Smooth muscle cell (in vitro differentiated cells): ENCODE measurements at regions not wholly inside any gene's neighbourhood (a gene's known extent, or its start where the extent isn't known, plus 50 kb on each side); places are given as distances from the start of the nearest gene placed in this dataset.

Experiments
- DNase-seq: peaks from one replicate; lab custom pipeline; 2025; ENCODE audit not compliant: unreplicated experiment; lab: John Stamatoyannopoulos, UW
- H2AFZ ChIP-seq: fragments of 200-600 bp; sonication (generic); 2 replicates; pipeline ENCODE4 v1.6.0; 2016; ENCODE audit warnings: antibody characterized with exemption, low read depth, mild to moderate bottlenecking
- H3F3A ChIP-seq: fragments of 200-600 bp; sonication (generic); 2 replicates; pipeline ENCODE4 v1.6.0; 2017; ENCODE audit warnings: antibody characterized with exemption, low read depth
- H3K27ac ChIP-seq: fragments of 200-600 bp; sonication (generic); 2 replicates; pipeline ENCODE4 v1.5.1; 2016; ENCODE audit warnings: low read depth, mild to moderate bottlenecking
- H3K27me3 ChIP-seq: fragments of 200-600 bp; sonication (generic); 2 replicates; pipeline ENCODE4 v1.6.1; 2016; ENCODE audit warnings: low read depth, mild to moderate bottlenecking
- H3K36me3 ChIP-seq: fragments of 200-600 bp; sonication (generic); 2 replicates; pipeline ENCODE4 v1.5.1; 2016; ENCODE audit warnings: low read depth
- H3K4me1 ChIP-seq: fragments of 200-600 bp; sonication (generic); 2 replicates; pipeline ENCODE4 v1.5.1; 2016; ENCODE audit warnings: low read depth
- H3K4me2 ChIP-seq: fragments of 200-600 bp; sonication (generic); 2 replicates; pipeline ENCODE4 v1.6.0; 2016; ENCODE audit warnings: mild to moderate bottlenecking
- H3K4me3 ChIP-seq: fragments of 200-600 bp; sonication (generic); 2 replicates; pipeline ENCODE4 v1.5.1; 2016; ENCODE audit warnings: mild to moderate bottlenecking
- H3K79me2 ChIP-seq: fragments of 200-600 bp; sonication (generic); 2 replicates; pipeline ENCODE4 v1.6.0; 2016; ENCODE audit warnings: low read depth, mild to moderate bottlenecking
- H3K9ac ChIP-seq: fragments of 200-600 bp; sonication (generic); 2 replicates; pipeline ENCODE4 v1.6.0; 2016; ENCODE audit warnings: low read depth
- H3K9me3 ChIP-seq: fragments of 200-600 bp; sonication (generic); replicated peaks from 2 replicates; pipeline ENCODE4 v1.5.1; 2016; ENCODE audit warnings: low read depth
- H4K20me1 ChIP-seq: fragments of 200-600 bp; sonication (generic); 2 replicates; pipeline ENCODE4 v1.6.0; 2016; ENCODE audit warnings: low read depth
- WGBS: methylation state at CpG from one replicate; pipeline ENCODE4 v1.1.7; 2016; ENCODE audit warnings: low lambda C conversion rate; 5-methylcytosine and 5-hydroxymethylcytosine counted together
- TF ChIP-seq, protein P1 (sequence below): fragments of 200-600 bp; sonication (generic); IDR thresholded peaks from 2 replicates; pipeline ENCODE4 v1.5.1; 2017; ENCODE audit warnings: borderline replicate concordance, mild to moderate bottlenecking, antibody characterized with exemption; ENCODE audit not compliant: insufficient read depth, poor library complexity, severe bottlenecking

DNA sequence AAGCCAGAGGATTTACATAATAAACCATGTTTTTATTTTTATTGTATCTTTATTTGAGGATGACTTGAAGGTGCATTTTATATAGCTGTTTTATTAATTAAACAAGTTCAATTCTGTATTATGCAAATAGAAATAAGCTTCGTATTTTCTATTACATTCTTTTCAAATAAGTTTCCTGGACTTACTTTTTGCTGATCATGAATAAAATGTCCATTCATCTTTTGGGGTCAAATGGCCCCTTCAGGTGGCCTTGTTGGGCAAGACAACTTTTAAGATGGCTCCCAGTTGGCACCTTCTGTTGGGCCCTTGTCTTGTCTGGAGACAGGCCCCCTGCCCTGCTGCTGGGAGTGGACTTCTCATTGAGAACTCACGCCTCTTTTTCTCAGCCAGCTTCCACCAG is 654.6 kb upstream of the NOX3 start:
- Histone ChIP-seq H3K9me3 (no peaks in the 10 kb centered on the region), H3K79me2 (no peaks in the 10 kb centered on the region), H2AFZ (no peak overlapping the region), H4K20me1 (no peaks in the 10 kb centered on the region), H3K27me3 (no peaks in the 10 kb centered on the region), H3K9ac (no peak overlapping the region), H3K27ac (no peak overlapping the region), H3K36me3 (no peaks in the 10 kb centered on the region), H3K4me2 (no peak overlapping the region), H3K4me1 (no peaks in the 10 kb centered on the region), H3K4me3 (no peak overlapping the region), H3F3A (no peaks in the 10 kb centered on the region)
- 81% methylated on average over 2 of the region's 2 CpGs for WGBS
- TF ChIP-seq, protein P1, sequence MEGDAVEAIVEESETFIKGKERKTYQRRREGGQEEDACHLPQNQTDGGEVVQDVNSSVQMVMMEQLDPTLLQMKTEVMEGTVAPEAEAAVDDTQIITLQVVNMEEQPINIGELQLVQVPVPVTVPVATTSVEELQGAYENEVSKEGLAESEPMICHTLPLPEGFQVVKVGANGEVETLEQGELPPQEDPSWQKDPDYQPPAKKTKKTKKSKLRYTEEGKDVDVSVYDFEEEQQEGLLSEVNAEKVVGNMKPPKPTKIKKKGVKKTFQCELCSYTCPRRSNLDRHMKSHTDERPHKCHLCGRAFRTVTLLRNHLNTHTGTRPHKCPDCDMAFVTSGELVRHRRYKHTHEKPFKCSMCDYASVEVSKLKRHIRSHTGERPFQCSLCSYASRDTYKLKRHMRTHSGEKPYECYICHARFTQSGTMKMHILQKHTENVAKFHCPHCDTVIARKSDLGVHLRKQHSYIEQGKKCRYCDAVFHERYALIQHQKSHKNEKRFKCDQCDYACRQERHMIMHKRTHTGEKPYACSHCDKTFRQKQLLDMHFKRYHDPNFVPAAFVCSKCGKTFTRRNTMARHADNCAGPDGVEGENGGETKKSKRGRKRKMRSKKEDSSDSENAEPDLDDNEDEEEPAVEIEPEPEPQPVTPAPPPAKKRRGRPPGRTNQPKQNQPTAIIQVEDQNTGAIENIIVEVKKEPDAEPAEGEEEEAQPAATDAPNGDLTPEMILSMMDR = no peak
- no peak for DNase-seq

- TF ChIP-seq, protein P1 = no peak
- Histone ChIP-seq H3K4me3 (no peak overlapping the region), H3K9me3 (no peaks in the 10 kb centered on the region), H2AFZ (no peak overlapping the region), H3K4me2 (no peak overlapping the region), H3K4me1 (no peaks in the 10 kb centered on the region), H3K27ac (no peak overlapping the region), H3K36me3 (no peaks in the 10 kb centered on the region), H3K9ac (no peak overlapping the region), H3F3A (no peaks in the 10 kb centered on the region), H3K27me3 (no peaks in the 10 kb centered on the region), H3K79me2 (no peaks in the 10 kb centered on the region), H4K20me1 (no peaks in the 10 kb centered on the region)
- 89% methylated on average over 1 of the region's 1 CpG for WGBS
- no peak for DNase-seq
These were observed 654.1 kb upstream of the NOX3 start for GRCh38 chr6:156109713-156110112.

- no peaks in the 10 kb centered on the region for H3K9me3 ChIP-seq
- H3K27ac ChIP-seq = no peak overlapping the region
- WGBS = 80% methylated on average over 15 of the region's 15 CpGs
- H3K36me3 ChIP-seq = no peaks in the 10 kb centered on the region
- no peak overlapping the region for H3K4me2 ChIP-seq
- DNase-seq = no peak
- H3K79me2 ChIP-seq = no peaks in the 10 kb centered on the region
- H3K27me3 ChIP-seq = no peaks in the 10 kb centered on the region
- TF ChIP-seq, protein P1 = no peak
- H3K9ac ChIP-seq = no peak overlapping the region
- H3K4me1 ChIP-seq = no peaks in the 10 kb centered on the region
- no peaks in the 10 kb centered on the region for H3F3A ChIP-seq
- no peak overlapping the region for H2AFZ ChIP-seq
- H4K20me1 ChIP-seq = no peaks in the 10 kb centered on the region
- H3K4me3 ChIP-seq = no peak overlapping the region
These were observed 652.0 kb upstream of the NOX3 start for GRCh38 chr6:156107624-156108101.

DNA sequence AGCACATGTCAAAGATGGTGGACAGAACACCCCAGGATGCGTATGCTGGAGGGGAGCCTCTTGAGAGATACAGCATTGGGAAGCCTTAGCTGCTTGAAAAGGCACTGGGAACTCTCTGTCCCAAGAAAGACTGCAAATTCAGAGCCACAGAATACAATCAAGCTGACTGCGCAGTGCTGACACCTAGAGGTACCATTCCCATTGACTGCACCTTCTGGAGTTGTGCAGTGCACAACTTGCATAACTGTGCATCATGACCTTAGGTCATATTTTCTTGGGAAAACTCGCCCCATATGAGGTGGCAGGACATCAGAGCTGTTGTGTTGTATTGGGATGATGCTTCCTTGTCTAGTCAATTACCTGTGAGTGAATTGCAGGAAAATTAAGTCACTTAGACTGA is 646.5 kb upstream of the NOX3 start:
- Histone ChIP-seq H2AFZ (no peak overlapping the region), H3K4me2 (no peak overlapping the region)
- TF ChIP-seq, protein P1 = peak; percentile 11

More for the DNA sequence above, 646.5 kb upstream of the NOX3 start:
- 76% methylated on average over 3 of the region's 3 CpGs for WGBS
- no peaks in the 10 kb centered on the region for H3K79me2 ChIP-seq
- H3K36me3 ChIP-seq = no peaks in the 10 kb centered on the region
- H3K9ac ChIP-seq = no peak overlapping the region
- H3F3A ChIP-seq = no peaks in the 10 kb centered on the region
- no peaks in the 10 kb centered on the region for H3K27me3 ChIP-seq
- H3K4me1 ChIP-seq = no peaks in the 10 kb centered on the region
- no peaks in the 10 kb centered on the region for H4K20me1 ChIP-seq
- H3K4me3 ChIP-seq = no peak overlapping the region
- H3K27ac ChIP-seq = no peak overlapping the region
- DNase-seq = no peak
- H3K9me3 ChIP-seq = no peaks in the 10 kb centered on the region
